ENCODE measurements at regions not wholly inside any gene's neighbourhood (a gene's known extent, or its start where the extent isn't known, plus 50 kb on each side); places are given as distances from the start of the nearest gene placed in this dataset.

DNA sequence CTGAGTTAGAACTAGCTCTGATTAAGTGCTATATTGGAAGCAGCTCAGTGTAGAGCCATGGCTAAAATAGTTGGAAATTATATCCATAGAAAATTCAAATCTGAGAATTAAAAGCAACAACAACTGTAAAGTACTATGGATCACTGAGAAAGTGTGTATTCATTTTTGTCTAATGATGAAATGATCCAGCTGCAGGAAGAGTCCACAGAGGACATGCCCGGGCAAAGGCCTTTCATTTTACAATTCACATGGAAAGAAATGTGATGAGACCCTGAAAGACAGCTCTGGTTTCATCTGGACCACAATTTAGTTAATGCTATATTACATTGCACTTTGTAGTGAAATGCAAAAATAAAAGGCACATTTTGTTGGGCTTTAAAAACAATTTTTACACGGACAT is 196.8 kb upstream of the FAT1 start:
- TF ChIP-seq POLR2AphosphoS5 (IDR thresholded peaks at IDR 0.05; ENCODE audit: low read depth, low read length), result no peak
- TF ChIP-seq RNF2 (IDR thresholded peaks at IDR 0.05; ENCODE audit: borderline replicate concordance, low read depth, low read length, missing control alignments, poor library complexity, severe bottlenecking), result no peak
- no peak for TF ChIP-seq POLR2A (IDR thresholded peaks at IDR 0.05; ENCODE audit: control extremely low read depth in 1 of 2, low read depth in 2 of 2, low read length in 2 of 2)
- TF ChIP-seq TAF1 (IDR thresholded peaks at IDR 0.05; ENCODE audit: low read depth, low read length), result no peak
- TF ChIP-seq, protein P1, sequence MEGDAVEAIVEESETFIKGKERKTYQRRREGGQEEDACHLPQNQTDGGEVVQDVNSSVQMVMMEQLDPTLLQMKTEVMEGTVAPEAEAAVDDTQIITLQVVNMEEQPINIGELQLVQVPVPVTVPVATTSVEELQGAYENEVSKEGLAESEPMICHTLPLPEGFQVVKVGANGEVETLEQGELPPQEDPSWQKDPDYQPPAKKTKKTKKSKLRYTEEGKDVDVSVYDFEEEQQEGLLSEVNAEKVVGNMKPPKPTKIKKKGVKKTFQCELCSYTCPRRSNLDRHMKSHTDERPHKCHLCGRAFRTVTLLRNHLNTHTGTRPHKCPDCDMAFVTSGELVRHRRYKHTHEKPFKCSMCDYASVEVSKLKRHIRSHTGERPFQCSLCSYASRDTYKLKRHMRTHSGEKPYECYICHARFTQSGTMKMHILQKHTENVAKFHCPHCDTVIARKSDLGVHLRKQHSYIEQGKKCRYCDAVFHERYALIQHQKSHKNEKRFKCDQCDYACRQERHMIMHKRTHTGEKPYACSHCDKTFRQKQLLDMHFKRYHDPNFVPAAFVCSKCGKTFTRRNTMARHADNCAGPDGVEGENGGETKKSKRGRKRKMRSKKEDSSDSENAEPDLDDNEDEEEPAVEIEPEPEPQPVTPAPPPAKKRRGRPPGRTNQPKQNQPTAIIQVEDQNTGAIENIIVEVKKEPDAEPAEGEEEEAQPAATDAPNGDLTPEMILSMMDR (IDR thresholded peaks at IDR 0.05; ENCODE audit: control extremely low read depth in 1 of 3, insufficient read depth in 1 of 3, low read depth in 1 of 3, low read length in 3 of 3), result no peak
- no peak for TF ChIP-seq BCL11A (IDR thresholded peaks at IDR 0.05; ENCODE audit: low read depth in 2 of 2, low read length in 2 of 2)

Measured in H1 (cell line).